HepG2 (cell line): ENCODE measurements at regions not wholly inside any gene's neighbourhood (a gene's known extent, or its start where the extent isn't known, plus 50 kb on each side); places are given as distances from the start of the nearest gene placed in this dataset.

Experiments
- HIVEP1 ChIP-seq: sonication (generic); formaldehyde crosslinking; IDR thresholded peaks from 2 replicates; pipeline ENCODE4 v1.4.0; 2020; ENCODE audit warnings: mild to moderate bottlenecking, missing genetic modification reagents
- ZNF232 ChIP-seq: sonication (generic); formaldehyde crosslinking; IDR thresholded peaks from 2 replicates; pipeline ENCODE4 v1.4.0; 2020; ENCODE audit warnings: missing genetic modification reagents, borderline replicate concordance

DNA sequence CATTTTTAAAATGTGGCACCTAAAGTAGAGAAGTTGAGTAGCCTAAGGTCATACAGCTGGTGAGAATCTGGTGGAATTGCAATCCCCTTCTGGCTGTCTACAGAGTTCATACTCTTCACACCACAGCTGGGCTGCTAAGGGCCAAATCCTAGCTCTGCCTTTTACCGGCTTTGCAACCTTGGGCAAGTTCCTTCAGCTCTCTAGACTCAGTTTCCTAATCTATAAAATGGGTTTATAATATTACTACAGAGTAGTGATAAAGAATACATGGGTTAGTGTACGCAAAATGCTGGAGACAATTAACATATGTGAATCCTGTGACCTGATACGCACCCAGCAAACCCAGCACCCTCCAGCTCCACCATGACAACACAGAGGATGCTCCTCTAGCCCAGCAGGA, 298.2 kb upstream of the MAF start:
- TF ChIP-seq ZNF232, result no peak
- no peak for TF ChIP-seq HIVEP1 (CRISPR knock-in tag)
